ENCODE measurements at regions not wholly inside any gene's neighbourhood (a gene's known extent, or its start where the extent isn't known, plus 50 kb on each side); places are given as distances from the start of the nearest gene placed in this dataset.

DNA sequence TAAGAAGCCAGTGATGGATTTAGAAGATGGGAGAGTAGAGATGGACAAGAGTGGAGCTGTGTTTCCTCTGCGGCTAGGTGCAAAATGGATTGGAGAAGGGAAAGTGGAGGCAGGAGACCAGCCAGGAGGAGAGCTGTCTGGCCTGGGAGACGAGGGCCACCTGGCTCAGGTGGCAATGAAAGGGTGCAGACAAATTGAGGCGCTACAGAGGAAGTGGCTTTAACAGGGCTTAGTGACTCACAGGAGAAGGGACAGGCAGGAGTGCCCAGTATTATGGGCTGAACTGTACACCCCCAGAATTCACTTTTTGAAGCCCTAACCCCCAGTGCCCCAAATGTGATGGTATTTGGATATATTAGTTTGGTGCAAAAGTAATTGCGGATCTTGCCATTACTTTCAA, 65.6 kb upstream of the DUSP5 start:
- TF ChIP-seq, protein P1, sequence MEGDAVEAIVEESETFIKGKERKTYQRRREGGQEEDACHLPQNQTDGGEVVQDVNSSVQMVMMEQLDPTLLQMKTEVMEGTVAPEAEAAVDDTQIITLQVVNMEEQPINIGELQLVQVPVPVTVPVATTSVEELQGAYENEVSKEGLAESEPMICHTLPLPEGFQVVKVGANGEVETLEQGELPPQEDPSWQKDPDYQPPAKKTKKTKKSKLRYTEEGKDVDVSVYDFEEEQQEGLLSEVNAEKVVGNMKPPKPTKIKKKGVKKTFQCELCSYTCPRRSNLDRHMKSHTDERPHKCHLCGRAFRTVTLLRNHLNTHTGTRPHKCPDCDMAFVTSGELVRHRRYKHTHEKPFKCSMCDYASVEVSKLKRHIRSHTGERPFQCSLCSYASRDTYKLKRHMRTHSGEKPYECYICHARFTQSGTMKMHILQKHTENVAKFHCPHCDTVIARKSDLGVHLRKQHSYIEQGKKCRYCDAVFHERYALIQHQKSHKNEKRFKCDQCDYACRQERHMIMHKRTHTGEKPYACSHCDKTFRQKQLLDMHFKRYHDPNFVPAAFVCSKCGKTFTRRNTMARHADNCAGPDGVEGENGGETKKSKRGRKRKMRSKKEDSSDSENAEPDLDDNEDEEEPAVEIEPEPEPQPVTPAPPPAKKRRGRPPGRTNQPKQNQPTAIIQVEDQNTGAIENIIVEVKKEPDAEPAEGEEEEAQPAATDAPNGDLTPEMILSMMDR (IDR thresholded peaks at IDR 0.05) = no peak
- TF ChIP-seq POLR2A (IDR thresholded peaks at IDR 0.05) = no peak
